ENCODE measurements at regions not wholly inside any gene's neighbourhood (a gene's known extent, or its start where the extent isn't known, plus 50 kb on each side); places are given as distances from the start of the nearest gene placed in this dataset.

- Histone ChIP-seq H3K9me3 (no peaks in the 10 kb centered on the region), H3K36me3 (ENCODE audit: control insufficient read depth, insufficient read depth, low read length) (no peaks in the 10 kb centered on the region), H3K27me3 (replicated peaks; ENCODE audit: control insufficient read depth, insufficient read depth, low read length) (no peaks in the 10 kb centered on the region), H3K4me1 (peaks cover 53% of the 10 kb centered on the region), H3K4me3 (ENCODE audit: low read depth, low read length) (no peak overlapping the region)
- DNase-seq, result peak; percentile 81 to 83
- H3K4me3 Mint-ChIP-seq (ENCODE audit: unreplicated experiment), result peak overlapping the region; percentile 12
- no peaks in the 10 kb centered on the region for H3K27me3 Mint-ChIP-seq (ENCODE audit: insufficient read depth, unreplicated experiment)
- intact Hi-C loops (cut with micrococcal nuclease; ENCODE audit: unreplicated experiment), result loop anchor here (1.0 to 2.0 kb wide), 2 partner anchors 13 to 86 kb away; partner anchors contain the start of gene HNF1B
- peaks cover 8% of the 10 kb centered on the region for H3K36me3 Mint-ChIP-seq (ENCODE audit: insufficient read depth, unreplicated experiment)
- H3K4me1 Mint-ChIP-seq (ENCODE audit: low read depth, unreplicated experiment), result peaks cover 62% of the 10 kb centered on the region
- CTCF ChIA-PET, result interaction anchor here (0.8 to 1.2 kb wide), 2 partner anchors 9 to 14 kb away, joined by 4 read pairs; no protein-coding TSS in a partner anchor
- POLR2A ChIA-PET, result no interaction called here
- no TSS peak for BruUV-seq (replicated peaks)
- H3K9me3 Mint-ChIP-seq (ENCODE audit: unreplicated experiment), result no peaks in the 10 kb centered on the region
- peak overlapping the region; percentile 80 for H3K27ac Mint-ChIP-seq (ENCODE audit: unreplicated experiment)
- TF ChIP-seq CTCF (IDR thresholded peaks at IDR 0.05; ENCODE audit: insufficient read depth in 1 of 2, low read depth in 1 of 2, low read length in 1 of 2, severe bottlenecking in 1 of 2, unreplicated experiment in 1 of 2), result no peak
Measured at GRCh38 chr17:37830151-37830993, 85.5 kb upstream of the HNF1B start.

- no peak overlapping the region for H3K4me3 Mint-ChIP-seq (ENCODE audit: unreplicated experiment)
- intact Hi-C loops (cut with micrococcal nuclease; ENCODE audit: unreplicated experiment), result loop anchor here (1.0 to 2.0 kb wide), 2 partner anchors 12 to 85 kb away; partner anchors contain the start of gene HNF1B
- CTCF ChIA-PET, result interaction anchor here (0.8 to 1.2 kb wide), 2 partner anchors 8 to 13 kb away, joined by 4 read pairs; no protein-coding TSS in a partner anchor
- TF ChIP-seq CTCF (IDR thresholded peaks at IDR 0.05; ENCODE audit: insufficient read depth in 1 of 2, low read depth in 1 of 2, low read length in 1 of 2, severe bottlenecking in 1 of 2, unreplicated experiment in 1 of 2), result no peak
- H3K27me3 Mint-ChIP-seq (ENCODE audit: insufficient read depth, unreplicated experiment), result no peaks in the 10 kb centered on the region
- peaks cover 57% of the 10 kb centered on the region for H3K4me1 ChIP-seq
- DNase-seq, result no peak
- TSS peak; percentile 86 for BruUV-seq (replicated peaks)
- H3K36me3 Mint-ChIP-seq (ENCODE audit: insufficient read depth, unreplicated experiment), result peaks cover 8% of the 10 kb centered on the region
- POLR2A ChIA-PET, result no interaction called here
- H3K9me3 ChIP-seq, result no peaks in the 10 kb centered on the region
- H3K4me1 Mint-ChIP-seq (ENCODE audit: low read depth, unreplicated experiment), result peaks cover 62% of the 10 kb centered on the region
- H3K9me3 Mint-ChIP-seq (ENCODE audit: unreplicated experiment), result no peaks in the 10 kb centered on the region
- no peak overlapping the region for H3K4me3 ChIP-seq (ENCODE audit: low read depth, low read length)
- H3K27me3 ChIP-seq (replicated peaks; ENCODE audit: control insufficient read depth, insufficient read depth, low read length), result no peaks in the 10 kb centered on the region
- no peaks in the 10 kb centered on the region for H3K36me3 ChIP-seq (ENCODE audit: control insufficient read depth, insufficient read depth, low read length)
- H3K27ac Mint-ChIP-seq (ENCODE audit: unreplicated experiment), result peak overlapping the region; percentile 80
Measured at GRCh38 chr17:37829592-37830123, 84.8 kb upstream of the HNF1B start.

GRCh38 chr17:37828651-37829124, 83.8 kb upstream of the HNF1B start:
- H3K4me1 ChIP-seq, result peaks cover 62% of the 10 kb centered on the region
- no peak overlapping the region for H3K4me3 Mint-ChIP-seq (ENCODE audit: unreplicated experiment)
- intact Hi-C loops (cut with micrococcal nuclease; ENCODE audit: unreplicated experiment), result no loop called here

More at GRCh38 chr17:37828651-37829124, 83.8 kb upstream of the HNF1B start:
- ChIA-PET CTCF (no interaction called here), POLR2A (interaction anchor here (0.6 kb wide), 1 partner anchor 154 kb away, joined by 5 read pairs; no protein-coding TSS in a partner anchor)
- H3K9me3 ChIP-seq, result no peaks in the 10 kb centered on the region
- TF ChIP-seq CTCF (IDR thresholded peaks at IDR 0.05; ENCODE audit: insufficient read depth in 1 of 2, low read depth in 1 of 2, low read length in 1 of 2, severe bottlenecking in 1 of 2, unreplicated experiment in 1 of 2), result no peak
- H3K27me3 ChIP-seq (replicated peaks; ENCODE audit: control insufficient read depth, insufficient read depth, low read length), result no peaks in the 10 kb centered on the region
- Mint-ChIP-seq H3K9me3 (ENCODE audit: unreplicated experiment) (no peaks in the 10 kb centered on the region), H3K4me1 (ENCODE audit: low read depth, unreplicated experiment) (peaks cover 60% of the 10 kb centered on the region), H3K27me3 (ENCODE audit: insufficient read depth, unreplicated experiment) (no peaks in the 10 kb centered on the region), H3K36me3 (ENCODE audit: insufficient read depth, unreplicated experiment) (peaks cover 10% of the 10 kb centered on the region), H3K27ac (ENCODE audit: unreplicated experiment) (peak overlapping the region; percentile 80)
- H3K4me3 ChIP-seq (ENCODE audit: low read depth, low read length), result no peak overlapping the region
- no peak for DNase-seq
- BruUV-seq (replicated peaks), result no TSS peak
- no peaks in the 10 kb centered on the region for H3K36me3 ChIP-seq (ENCODE audit: control insufficient read depth, insufficient read depth, low read length)
